ENCODE measurements at regions not wholly inside any gene's neighbourhood (a gene's known extent, or its start where the extent isn't known, plus 50 kb on each side); places are given as distances from the start of the nearest gene placed in this dataset.

DNA sequence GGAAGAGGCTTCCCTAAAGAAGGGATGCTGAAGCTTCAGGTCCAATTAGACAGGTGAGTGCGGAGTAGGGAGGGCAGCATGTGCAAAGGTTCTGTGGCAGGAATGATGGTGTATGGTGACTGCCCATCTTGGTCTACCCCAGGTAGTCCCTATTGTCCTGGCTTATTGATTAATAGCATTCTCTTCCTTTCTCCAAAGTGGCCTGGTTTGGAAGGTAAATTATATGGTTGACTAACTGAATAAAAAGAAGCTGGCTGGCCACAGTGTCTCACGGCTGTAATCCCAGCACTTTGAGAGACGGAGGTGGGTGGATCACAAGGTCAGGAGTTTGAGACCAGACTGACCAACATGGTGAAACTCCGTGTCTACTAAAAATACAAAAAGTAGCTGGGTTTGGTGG is 230.5 kb downstream of the MIAT start:
- no peak for DNase-seq (ENCODE audit: low read depth)
- no peak for TF ChIP-seq POLR2A (IDR thresholded peaks at IDR 0.05; ENCODE audit: extremely low read depth, insufficient read length)
- TF ChIP-seq, protein P1, sequence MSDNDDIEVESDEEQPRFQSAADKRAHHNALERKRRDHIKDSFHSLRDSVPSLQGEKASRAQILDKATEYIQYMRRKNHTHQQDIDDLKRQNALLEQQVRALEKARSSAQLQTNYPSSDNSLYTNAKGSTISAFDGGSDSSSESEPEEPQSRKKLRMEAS (IDR thresholded peaks at IDR 0.05; ENCODE audit: low read depth, low read length), result no peak
- TF ChIP-seq MYC (IDR thresholded peaks at IDR 0.05; ENCODE audit: low read depth, low read length), result no peak
- TF ChIP-seq, protein P2, sequence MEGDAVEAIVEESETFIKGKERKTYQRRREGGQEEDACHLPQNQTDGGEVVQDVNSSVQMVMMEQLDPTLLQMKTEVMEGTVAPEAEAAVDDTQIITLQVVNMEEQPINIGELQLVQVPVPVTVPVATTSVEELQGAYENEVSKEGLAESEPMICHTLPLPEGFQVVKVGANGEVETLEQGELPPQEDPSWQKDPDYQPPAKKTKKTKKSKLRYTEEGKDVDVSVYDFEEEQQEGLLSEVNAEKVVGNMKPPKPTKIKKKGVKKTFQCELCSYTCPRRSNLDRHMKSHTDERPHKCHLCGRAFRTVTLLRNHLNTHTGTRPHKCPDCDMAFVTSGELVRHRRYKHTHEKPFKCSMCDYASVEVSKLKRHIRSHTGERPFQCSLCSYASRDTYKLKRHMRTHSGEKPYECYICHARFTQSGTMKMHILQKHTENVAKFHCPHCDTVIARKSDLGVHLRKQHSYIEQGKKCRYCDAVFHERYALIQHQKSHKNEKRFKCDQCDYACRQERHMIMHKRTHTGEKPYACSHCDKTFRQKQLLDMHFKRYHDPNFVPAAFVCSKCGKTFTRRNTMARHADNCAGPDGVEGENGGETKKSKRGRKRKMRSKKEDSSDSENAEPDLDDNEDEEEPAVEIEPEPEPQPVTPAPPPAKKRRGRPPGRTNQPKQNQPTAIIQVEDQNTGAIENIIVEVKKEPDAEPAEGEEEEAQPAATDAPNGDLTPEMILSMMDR (IDR thresholded peaks at IDR 0.05; ENCODE audit: low read depth, low read length), result no peak
- no peak overlapping the region for H3K4me3 ChIP-seq (ENCODE audit: low read depth, low read length)

DNA sequence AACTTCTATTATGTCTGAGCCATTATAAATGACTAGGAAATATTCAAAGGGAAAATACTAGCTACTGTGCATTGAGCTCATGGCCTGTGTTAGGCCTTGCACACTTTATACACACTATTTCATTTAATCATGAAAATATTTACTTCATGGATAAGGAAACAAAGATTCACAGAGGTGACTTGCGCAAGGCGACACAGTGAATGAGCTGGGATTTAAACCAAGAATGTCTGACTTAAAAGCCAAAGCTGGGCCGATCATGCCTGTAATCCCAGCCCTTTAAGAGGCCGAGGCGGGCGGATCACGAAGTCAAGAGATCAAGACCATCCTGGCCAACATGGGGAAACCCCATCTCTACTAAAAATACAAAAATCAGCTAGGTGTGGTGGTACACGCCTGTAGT is 231.5 kb downstream of the MIAT start:
- no peak overlapping the region for H3K4me3 ChIP-seq (ENCODE audit: low read depth, low read length)
- no peak for DNase-seq (ENCODE audit: low read depth)
- TF ChIP-seq MYC (IDR thresholded peaks at IDR 0.05; ENCODE audit: low read depth, low read length) (no peak), POLR2A (IDR thresholded peaks at IDR 0.05; ENCODE audit: extremely low read depth, insufficient read length) (no peak)
- TF ChIP-seq, protein P1 (IDR thresholded peaks at IDR 0.05; ENCODE audit: low read depth, low read length), result no peak
- TF ChIP-seq, protein P2 (IDR thresholded peaks at IDR 0.05; ENCODE audit: low read depth, low read length), result no peak

DNA sequence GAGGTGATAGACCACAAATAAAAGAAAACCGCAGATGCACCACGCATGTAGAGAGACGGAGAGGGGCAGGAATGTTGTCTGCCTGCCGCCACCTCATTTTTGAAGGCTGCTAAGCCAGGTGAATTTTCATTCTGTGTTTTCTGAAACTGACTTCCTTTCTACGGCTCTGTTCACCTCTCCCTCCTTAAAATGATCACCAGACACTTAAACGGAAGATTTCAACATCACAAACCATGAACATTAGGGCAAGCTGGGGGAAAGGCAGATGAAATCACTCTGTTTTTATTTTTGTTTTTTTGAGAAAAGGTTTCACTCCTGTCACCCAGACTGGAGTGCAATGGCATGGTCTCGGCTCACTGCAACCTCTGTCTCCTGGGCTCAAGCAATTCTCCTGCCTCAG is 232.4 kb downstream of the MIAT start:
- no peak for DNase-seq (ENCODE audit: low read depth)
- TF ChIP-seq POLR2A (IDR thresholded peaks at IDR 0.05; ENCODE audit: extremely low read depth, insufficient read length) (no peak), MYC (IDR thresholded peaks at IDR 0.05; ENCODE audit: low read depth, low read length) (no peak)
- TF ChIP-seq, protein P2 (IDR thresholded peaks at IDR 0.05; ENCODE audit: low read depth, low read length), result no peak
- TF ChIP-seq, protein P1 (IDR thresholded peaks at IDR 0.05; ENCODE audit: low read depth, low read length), result no peak
- no peak overlapping the region for H3K4me3 ChIP-seq (ENCODE audit: low read depth, low read length)

DNA sequence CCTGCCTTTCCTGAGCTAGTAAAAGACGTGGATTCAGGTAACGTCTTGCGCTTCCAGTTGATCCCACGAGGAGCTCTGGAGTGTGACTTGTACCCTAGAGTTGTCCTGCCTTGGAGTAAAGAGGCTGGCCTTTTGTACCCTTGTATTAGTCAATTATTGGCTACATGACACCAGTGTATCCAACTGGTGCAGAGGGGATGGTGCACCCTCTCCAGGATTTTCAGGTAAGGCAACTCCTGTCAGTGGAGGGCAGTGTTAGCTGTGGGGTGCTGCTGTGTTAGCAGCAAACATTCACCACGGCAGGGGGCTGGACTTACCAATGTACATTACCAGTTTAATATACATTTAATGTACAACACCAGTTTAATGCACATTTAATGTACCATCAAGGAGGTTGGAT is 233.5 kb downstream of the MIAT start:
- H3K4me3 ChIP-seq (ENCODE audit: low read depth, low read length), result no peak overlapping the region
- DNase-seq (ENCODE audit: low read depth), result no peak
- no peak for TF ChIP-seq MYC (IDR thresholded peaks at IDR 0.05; ENCODE audit: low read depth, low read length)
- TF ChIP-seq POLR2A (IDR thresholded peaks at IDR 0.05; ENCODE audit: extremely low read depth, insufficient read length), result no peak
- TF ChIP-seq, protein P1 (IDR thresholded peaks at IDR 0.05; ENCODE audit: low read depth, low read length), result no peak
- TF ChIP-seq, protein P2 (IDR thresholded peaks at IDR 0.05; ENCODE audit: low read depth, low read length), result no peak

DNA sequence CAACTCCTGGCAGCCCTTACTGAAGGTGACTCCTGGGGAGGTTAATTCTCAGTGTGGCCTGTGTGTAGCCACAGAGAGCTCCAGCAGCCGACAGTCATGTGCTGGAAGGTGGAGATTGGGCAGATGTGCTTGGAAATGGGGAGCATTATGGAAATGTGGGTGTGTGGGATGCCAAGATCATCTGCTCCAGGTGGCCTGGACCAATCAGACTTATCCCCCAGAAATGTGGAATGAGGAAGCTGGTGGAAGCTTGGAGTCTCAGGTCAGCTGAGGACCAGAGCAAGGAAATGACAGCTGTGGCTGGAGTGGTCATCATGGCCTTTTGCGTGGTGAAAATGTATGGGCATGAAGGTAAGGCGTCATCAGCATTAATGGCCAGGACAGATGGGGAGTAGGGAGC is 234.0 kb downstream of the MIAT start:
- TF ChIP-seq, protein P2 (IDR thresholded peaks at IDR 0.05; ENCODE audit: low read depth, low read length), result no peak
- TF ChIP-seq MYC (IDR thresholded peaks at IDR 0.05; ENCODE audit: low read depth, low read length) (no peak), POLR2A (IDR thresholded peaks at IDR 0.05; ENCODE audit: extremely low read depth, insufficient read length) (no peak)
- TF ChIP-seq, protein P1 (IDR thresholded peaks at IDR 0.05; ENCODE audit: low read depth, low read length), result no peak
- H3K4me3 ChIP-seq (ENCODE audit: low read depth, low read length), result no peak overlapping the region
- DNase-seq (ENCODE audit: low read depth), result no peak

Data from NB4 (cell line).